ENCODE measurements at regions not wholly inside any gene's neighbourhood (a gene's known extent, or its start where the extent isn't known, plus 50 kb on each side); places are given as distances from the start of the nearest gene placed in this dataset.
"Not testable (repeated sequence)": the region's sequence is repeated elsewhere in the genome, so short reads cannot be mapped to it uniquely, and the experiment has no call there.

DNA sequence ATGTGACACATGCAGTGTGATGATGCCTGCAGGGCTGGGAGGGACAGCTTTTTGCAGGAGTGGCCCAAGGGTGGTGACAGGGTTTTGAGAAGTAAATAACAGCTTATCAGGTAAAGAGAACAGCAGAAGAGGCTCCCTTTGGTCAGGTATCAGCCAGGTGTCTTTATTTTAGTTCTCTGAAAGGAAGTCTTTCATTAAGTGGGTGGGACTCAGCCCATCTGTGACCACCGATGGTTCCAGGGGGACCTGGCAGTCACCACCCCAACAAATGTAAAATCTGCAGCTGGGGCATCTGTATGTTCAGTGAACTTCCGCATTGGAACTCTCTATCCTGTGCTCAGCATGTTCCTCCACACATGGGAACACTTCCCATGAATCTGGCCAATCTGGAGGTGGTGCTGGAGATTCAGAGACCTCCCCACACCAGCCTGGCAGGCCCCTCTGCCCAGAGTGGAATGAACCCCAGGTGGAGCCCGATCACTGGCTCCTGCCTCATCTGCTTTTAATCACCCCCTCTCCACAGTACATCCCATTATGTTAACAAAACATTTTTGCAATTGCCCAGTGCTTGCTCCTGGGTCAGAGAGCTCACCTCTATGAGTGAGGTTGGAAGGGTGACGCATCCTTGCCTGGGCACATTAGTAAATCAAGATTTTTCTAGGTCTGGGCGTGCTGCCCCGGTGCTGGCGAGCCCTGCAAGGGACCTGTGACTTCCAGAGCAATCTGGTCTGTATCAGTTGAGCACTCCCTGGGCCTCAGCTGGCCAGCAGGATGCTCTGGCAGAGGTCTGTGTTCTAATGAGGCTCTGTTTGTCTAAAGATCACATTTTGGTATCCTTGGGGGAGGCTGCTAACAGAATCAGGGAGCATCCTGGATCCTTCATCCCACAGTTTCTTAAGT lies 140.4 kb upstream of the GDF10 start:
- intact Hi-C loops (cut with DNase I, micrococcal nuclease): no loop called here
- no peak for DNase-seq

GRCh38 chr10:47160261-47160908 lies 139.6 kb upstream of the GDF10 start:
- DNase-seq (no peak), ATAC-seq (no peak)
- intact Hi-C loops (cut with DNase I, micrococcal nuclease): no loop called here

More for the DNA sequence above, 140.4 kb upstream of the GDF10 start:
- no peak for ATAC-seq

DNA sequence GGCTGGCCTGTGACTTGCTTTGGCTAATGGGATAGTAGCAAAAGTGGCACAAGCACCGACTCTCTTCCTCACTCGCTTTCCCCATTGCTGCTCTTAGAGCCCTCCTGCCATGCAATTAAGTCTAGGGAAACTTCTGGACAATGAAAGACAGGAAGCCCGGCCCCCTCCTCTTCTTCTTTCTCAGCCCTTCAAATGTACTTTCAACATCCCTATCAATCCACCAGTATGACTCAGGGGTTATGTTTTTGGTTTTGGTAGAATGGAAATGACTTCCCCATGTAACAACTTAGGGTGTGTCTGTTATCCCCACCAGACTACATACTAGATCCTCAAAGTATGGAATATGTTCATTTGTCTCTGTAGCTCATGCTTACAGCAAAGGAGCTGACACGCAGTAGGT lies 139.0 kb upstream of the GDF10 start:
- DNase-seq: no peak
- intact Hi-C loops (cut with DNase I, micrococcal nuclease): no loop called here
- ATAC-seq: no peak

DNA sequence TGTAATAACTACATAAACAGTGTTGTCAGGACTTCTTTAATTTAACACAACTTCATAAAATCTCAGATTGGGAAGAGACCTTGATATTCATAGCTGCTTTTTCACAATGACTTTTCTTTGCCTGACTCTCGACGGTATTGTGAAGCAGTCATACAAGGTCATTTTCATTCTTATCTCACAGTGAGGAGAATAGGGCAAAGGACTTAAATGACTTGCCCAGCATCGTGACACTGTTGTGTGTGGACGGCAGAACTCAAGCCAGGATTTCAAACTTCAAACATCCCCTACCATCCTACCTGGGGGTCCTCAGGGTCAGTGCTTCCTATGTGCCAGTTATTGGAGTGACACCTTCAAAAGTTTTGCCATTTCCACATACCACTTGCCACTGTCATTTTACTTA lies 138.5 kb upstream of the GDF10 start:
- intact Hi-C loops (cut with DNase I, micrococcal nuclease): no loop called here

GRCh38 chr10:47164126-47164799 lies 135.7 kb upstream of the GDF10 start:
- DNase-seq (no peak), ATAC-seq (no peak)
- intact Hi-C loops (cut with DNase I, micrococcal nuclease): no loop called here

More for the DNA sequence above, 138.5 kb upstream of the GDF10 start:
- no peak for ATAC-seq
- DNase-seq: no peak

DNA sequence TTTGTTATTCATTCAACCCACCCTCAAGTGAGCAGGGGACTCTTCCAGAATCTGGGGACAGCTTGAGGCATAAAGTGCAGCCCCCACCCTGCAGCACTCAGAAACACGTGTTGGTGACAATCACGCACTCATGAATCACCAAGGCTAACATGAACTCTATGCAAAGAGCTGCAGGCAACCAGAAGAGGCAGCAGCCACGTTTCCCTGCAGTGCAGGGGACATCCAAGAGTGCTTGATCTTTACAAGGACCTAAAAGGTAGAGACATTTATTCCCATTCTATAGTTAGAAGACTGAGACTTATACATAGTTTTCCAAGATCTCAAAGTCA lies 135.2 kb upstream of the GDF10 start:
- no peak for DNase-seq
- intact Hi-C loops (cut with DNase I, micrococcal nuclease): no loop called here
- ATAC-seq: no peak

- intact Hi-C loops (cut with DNase I, micrococcal nuclease): no loop called here
- DNase-seq: no peak
- ATAC-seq: no peak
These were observed 134.8 kb upstream of the GDF10 start for GRCh38 chr10:47165168-47165710.

GRCh38 chr10:47165711-47166404 lies 134.1 kb upstream of the GDF10 start:
- DNase-seq: peak; percentile 36 to 49
- intact Hi-C loops (cut with DNase I, micrococcal nuclease): no loop called here
- peak; percentile 21 for ATAC-seq

DNA sequence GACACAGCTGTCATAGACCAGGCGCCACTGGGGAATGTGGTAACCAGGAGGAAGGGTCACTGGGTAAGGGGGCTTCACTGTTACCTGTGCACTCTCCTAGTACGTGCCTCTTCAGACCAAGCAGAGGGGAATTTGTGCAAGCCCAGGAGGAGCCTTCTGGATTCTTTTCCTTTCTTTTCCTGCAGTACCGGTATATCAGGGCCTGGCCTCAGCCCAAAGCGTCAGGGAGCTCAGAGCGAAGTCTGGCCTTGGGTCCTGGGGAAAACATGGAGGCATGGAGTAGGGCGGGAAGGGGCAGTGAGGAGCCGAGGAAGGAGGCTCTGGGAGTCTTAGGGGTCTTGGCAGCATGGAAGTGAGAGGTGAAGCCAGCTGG lies 133.6 kb upstream of the GDF10 start:
- no peak for ATAC-seq
- no peak for DNase-seq
- intact Hi-C loops (cut with DNase I, micrococcal nuclease): no loop called here

DNA sequence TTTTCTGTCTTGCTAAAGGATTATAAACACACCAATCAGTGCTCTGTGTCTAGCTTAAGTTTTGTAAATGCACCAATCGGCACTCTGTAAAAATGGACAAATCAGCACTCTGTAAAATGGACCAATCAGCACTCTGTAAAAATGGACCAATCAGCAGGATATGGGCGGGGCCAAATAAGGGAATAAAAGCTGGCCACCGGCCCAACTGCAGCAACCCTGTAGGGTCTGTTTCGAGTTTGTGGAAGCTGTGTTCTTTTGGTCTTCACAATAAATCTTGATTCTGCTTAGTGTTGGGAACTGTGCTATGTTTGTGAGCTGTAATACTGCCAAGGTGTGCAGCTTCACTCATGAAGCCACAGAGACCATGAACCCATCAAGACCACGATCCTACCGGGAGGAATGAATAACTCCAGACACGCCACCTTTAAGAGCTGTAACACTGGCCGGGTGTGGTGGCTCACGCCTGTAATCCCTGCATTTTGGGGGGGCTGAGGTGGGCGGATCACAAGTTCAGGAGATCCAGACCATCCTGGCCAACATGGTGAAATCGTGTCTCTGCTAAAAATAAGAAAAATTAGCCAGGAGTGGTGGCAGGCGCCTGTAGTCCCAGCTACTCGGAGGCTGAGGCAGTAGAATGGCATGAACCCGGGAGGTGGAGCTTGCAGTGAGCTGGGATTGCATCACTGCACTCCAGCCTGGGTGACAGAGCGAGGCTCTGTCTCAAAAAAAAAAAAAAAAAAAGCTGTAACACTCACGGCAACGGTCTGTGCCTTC lies 133.0 kb upstream of the GDF10 start:
- ATAC-seq; intact Hi-C loops (cut with DNase I, micrococcal nuclease); DNase-seq: not testable (repeated sequence)

DNA sequence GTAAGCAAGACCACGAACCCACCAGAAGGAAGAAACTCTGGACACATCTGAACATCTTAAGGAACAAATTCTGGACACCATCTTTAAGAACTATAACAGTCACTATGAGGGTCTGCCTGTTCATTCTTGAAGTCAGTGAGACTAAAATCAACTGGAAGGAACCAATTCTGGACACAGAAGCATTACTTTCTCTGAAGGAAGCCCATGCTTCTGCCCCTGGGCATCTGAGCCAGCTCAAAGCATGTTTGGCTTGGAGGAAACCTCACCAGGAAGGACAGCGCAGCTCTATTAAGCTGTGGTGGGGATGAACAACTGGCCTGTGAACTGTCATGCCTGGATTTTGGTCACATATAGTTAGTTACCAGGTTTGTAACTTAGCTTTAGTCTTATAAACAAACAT lies 132.4 kb upstream of the GDF10 start:
- ATAC-seq (no peak), DNase-seq (no peak)
- intact Hi-C loops (cut with DNase I, micrococcal nuclease): no loop called here

- ATAC-seq: no peak
- intact Hi-C loops (cut with DNase I, micrococcal nuclease): no loop called here
- DNase-seq: no peak
These were observed 130.4 kb upstream of the GDF10 start for GRCh38 chr10:47169581-47169980.

DNA sequence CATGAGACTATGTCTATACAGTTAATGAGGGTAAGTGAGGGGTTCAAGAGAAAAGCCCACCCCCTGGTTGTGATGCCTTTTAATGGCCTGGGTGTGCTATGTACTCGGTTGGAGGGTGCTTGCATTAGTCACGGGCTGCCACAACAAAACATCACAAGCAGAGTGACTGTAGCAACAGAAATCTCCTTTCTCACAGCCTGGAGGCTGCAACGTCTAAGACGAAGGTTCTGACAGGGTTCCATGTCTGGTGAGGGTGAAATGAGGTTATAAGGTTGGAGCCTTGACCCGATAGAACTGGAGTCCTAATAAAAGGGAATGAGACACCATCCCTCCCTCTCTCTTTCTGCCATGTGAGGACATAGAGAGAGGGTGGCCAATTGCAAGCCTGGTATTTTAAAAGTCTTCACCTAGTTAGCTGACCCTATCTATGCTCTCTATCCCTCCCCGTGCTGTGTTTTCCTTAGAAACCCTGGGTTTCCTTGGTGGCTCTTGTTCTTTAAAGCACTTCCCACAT lies 126.0 kb upstream of the GDF10 start:
- no peak for ATAC-seq
- intact Hi-C loops (cut with DNase I, micrococcal nuclease): no loop called here
- no peak for DNase-seq

DNA sequence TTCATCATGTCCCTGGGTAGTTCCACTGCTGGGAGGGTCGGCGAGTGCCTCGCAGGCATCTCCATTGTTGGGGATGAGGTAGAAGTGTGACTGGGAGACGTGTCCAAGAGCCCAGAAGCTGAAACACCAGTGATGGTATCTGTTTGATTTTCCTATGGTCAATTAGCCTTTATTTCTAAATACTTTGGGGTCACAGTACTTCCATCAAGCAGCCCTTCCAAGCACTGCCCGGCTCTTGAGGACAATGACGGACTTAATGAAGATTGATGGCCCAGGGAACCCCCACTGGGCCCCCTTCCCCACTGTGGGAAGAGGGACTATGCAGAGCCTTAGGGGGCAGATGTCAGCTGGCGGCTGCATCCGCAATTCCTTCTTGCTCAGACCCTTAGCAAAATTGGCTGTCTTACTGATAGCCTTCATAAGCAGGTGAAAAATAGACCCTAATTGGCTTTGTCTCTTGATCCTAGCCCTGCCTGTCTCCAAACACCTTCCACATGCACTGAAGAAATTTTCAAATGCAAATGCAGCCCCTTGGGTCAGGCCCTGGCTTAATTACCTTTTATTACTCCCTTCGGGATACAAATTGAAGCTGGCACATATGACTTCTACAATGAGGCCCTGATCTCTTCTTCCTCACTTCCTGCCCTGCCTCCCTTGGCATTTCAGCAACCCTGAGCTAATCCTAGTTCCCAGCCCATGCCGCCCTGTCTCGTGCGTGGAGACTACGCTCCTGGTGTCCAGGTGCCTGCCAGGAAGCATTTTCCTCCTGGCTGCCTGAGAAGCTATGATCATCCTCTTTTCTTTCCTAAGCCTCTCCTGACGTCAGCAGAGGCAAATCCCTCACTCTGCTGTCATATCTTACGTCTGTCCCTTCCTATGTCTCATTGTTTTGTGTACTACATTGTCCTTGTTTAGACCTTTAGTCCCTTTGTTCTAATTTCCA lies 124.5 kb upstream of the GDF10 start:
- ATAC-seq: no peak
- intact Hi-C loops (cut with DNase I, micrococcal nuclease): no loop called here
- no peak for DNase-seq

DNA sequence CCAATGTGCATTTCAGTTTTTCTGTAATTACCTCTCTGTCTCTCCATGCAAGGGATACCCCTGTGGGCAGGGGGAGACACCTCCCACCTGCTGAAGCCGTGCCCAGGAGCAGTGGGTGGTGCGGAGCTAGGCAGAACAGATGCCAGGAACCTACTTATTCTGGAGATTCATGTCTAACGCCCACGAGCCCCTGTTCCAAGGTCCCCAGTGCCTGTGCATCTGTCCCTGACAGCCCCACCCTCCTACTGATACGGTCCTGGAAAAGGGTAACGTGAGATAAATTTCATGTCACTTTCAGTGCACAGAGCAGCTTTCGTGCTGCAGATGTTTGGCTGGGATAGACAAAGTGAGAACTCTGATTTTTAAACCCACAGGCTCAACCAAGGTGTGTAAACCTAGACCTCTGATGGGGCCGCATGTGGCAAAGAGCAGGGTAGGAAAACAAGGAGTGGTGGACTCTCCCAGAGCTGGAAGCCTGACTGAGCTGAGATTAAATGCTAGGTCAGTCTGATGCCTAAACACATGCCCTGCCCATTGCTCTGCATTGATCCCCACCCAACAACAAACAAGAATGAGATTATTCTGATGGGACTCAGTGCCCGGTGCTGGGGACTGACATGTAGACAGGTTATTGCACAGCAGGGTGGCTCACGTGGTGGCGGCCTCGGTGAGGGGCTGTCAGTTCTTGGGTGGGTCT lies 123.6 kb upstream of the GDF10 start:
- DNase-seq (no peak), ATAC-seq (no peak)
- intact Hi-C loops (cut with DNase I, micrococcal nuclease): no loop called here
